ENCODE measurements at regions not wholly inside any gene's neighbourhood (a gene's known extent, or its start where the extent isn't known, plus 50 kb on each side); places are given as distances from the start of the nearest gene placed in this dataset.
"Not testable (repeated sequence)": the region's sequence is repeated elsewhere in the genome, so short reads cannot be mapped to it uniquely, and the experiment has no call there.

- H3K27me3 ChIP-seq (ENCODE audit: insufficient read depth, low read length, poor library complexity, severe bottlenecking), result no peaks in the 10 kb centered on the region
- H3K36me3 Mint-ChIP-seq, result no peaks in the 10 kb centered on the region
- H3K9me3 Mint-ChIP-seq, result peaks cover 0 to 2% (median 0%) of the 10 kb centered on the region in 5 donors
- H3K27ac Mint-ChIP-seq, result no peak overlapping the region
- H3K27ac ChIP-seq (ENCODE audit: low read depth, low read length), result no peak overlapping the region
- DNase-seq, result no peak
- H3K4me3 ChIP-seq (ENCODE audit: low read length), result no peak overlapping the region
- H3K9me3 ChIP-seq (ENCODE audit: low read length), result no peaks in the 10 kb centered on the region
- H3K4me3 Mint-ChIP-seq, result no peak overlapping the region
- CTCF ChIA-PET, result no interaction called here
- no peaks in the 10 kb centered on the region for H3K4me1 Mint-ChIP-seq
- peaks cover 1 to 10% of the 10 kb centered on the region in 2 donors for H3K27me3 Mint-ChIP-seq
- no peaks in the 10 kb centered on the region for H3K4me1 ChIP-seq (ENCODE audit: insufficient read depth, low read length)
- POLR2A ChIA-PET, result no interaction called here
- H3K36me3 ChIP-seq (ENCODE audit: insufficient read depth, low read length), result no peaks in the 10 kb centered on the region
Observed at GRCh38 chr4:140227286-140227685, 73.3 kb upstream of the MAML3 start.

- H3K4me1 Mint-ChIP-seq, result no peaks in the 10 kb centered on the region
- H3K36me3 Mint-ChIP-seq, result no peaks in the 10 kb centered on the region
- H3K4me3 Mint-ChIP-seq, result no peak overlapping the region
- no peak overlapping the region for H3K27ac Mint-ChIP-seq
- H3K36me3 ChIP-seq (ENCODE audit: insufficient read depth, low read length), result no peaks in the 10 kb centered on the region
- no peak overlapping the region for H3K4me3 ChIP-seq (ENCODE audit: low read length)
- H3K9me3 ChIP-seq (ENCODE audit: low read length), result no peaks in the 10 kb centered on the region
- H3K27me3 ChIP-seq (ENCODE audit: insufficient read depth, low read length, poor library complexity, severe bottlenecking), result no peaks in the 10 kb centered on the region
- DNase-seq, result no peak
- no peaks in the 10 kb centered on the region for H3K4me1 ChIP-seq (ENCODE audit: insufficient read depth, low read length)
- CTCF ChIA-PET, result no interaction called here
- POLR2A ChIA-PET, result no interaction called here
- no peaks in the 10 kb centered on the region for H3K9me3 Mint-ChIP-seq
- peaks cover 5 to 11% of the 10 kb centered on the region in 2 donors for H3K27me3 Mint-ChIP-seq
- H3K27ac ChIP-seq (ENCODE audit: low read depth, low read length), result no peak overlapping the region
Observed at GRCh38 chr4:140223056-140223810, 69.2 kb upstream of the MAML3 start.

- Histone ChIP-seq H3K9me3 (ENCODE audit: low read length) (no peaks in the 10 kb centered on the region), H3K36me3 (ENCODE audit: insufficient read depth, low read length) (no peaks in the 10 kb centered on the region), H3K27me3 (ENCODE audit: insufficient read depth, low read length, poor library complexity, severe bottlenecking) (no peaks in the 10 kb centered on the region), H3K27ac (ENCODE audit: low read depth, low read length) (no peak overlapping the region), H3K4me3 (ENCODE audit: low read length) (no peak overlapping the region), H3K4me1 (ENCODE audit: insufficient read depth, low read length) (no peaks in the 10 kb centered on the region)
- H3K4me3 Mint-ChIP-seq, result no peak overlapping the region
- H3K27me3 Mint-ChIP-seq, result peaks cover 5 to 11% of the 10 kb centered on the region in 2 donors
- H3K27ac Mint-ChIP-seq, result no peak overlapping the region
- no peak for DNase-seq
- no peaks in the 10 kb centered on the region for H3K4me1 Mint-ChIP-seq
- no peaks in the 10 kb centered on the region for H3K36me3 Mint-ChIP-seq
- ChIA-PET POLR2A (no interaction called here), CTCF (interaction anchor here (1.3 kb wide), 1 partner anchor 30 kb away, joined by 3 read pairs; no protein-coding TSS in a partner anchor)
- H3K9me3 Mint-ChIP-seq, result no peaks in the 10 kb centered on the region
Observed at GRCh38 chr4:140222171-140222570, 68.2 kb upstream of the MAML3 start.

- ChIA-PET POLR2A (no interaction called here), CTCF (no interaction called here)
- no peak overlapping the region for H3K27ac ChIP-seq (ENCODE audit: low read depth, low read length)
- Mint-ChIP-seq H3K9me3 (no peaks in the 10 kb centered on the region), H3K4me1 (no peaks in the 10 kb centered on the region), H3K4me3 (no peak overlapping the region), H3K27ac (no peak overlapping the region), H3K27me3 (peaks cover 5 to 14% of the 10 kb centered on the region in 2 donors), H3K36me3 (no peaks in the 10 kb centered on the region)
- H3K36me3 ChIP-seq (ENCODE audit: insufficient read depth, low read length), result no peaks in the 10 kb centered on the region
- no peak overlapping the region for H3K4me3 ChIP-seq (ENCODE audit: low read length)
- H3K9me3 ChIP-seq (ENCODE audit: low read length), result no peaks in the 10 kb centered on the region
- no peak for DNase-seq
- H3K27me3 ChIP-seq (ENCODE audit: insufficient read depth, low read length, poor library complexity, severe bottlenecking), result no peaks in the 10 kb centered on the region
- H3K4me1 ChIP-seq (ENCODE audit: insufficient read depth, low read length), result no peaks in the 10 kb centered on the region
Observed at GRCh38 chr4:140220058-140220457, 66.1 kb upstream of the MAML3 start.

- Histone ChIP-seq H3K4me3 (ENCODE audit: low read length) (no peak overlapping the region), H3K27me3 (ENCODE audit: insufficient read depth, low read length, poor library complexity, severe bottlenecking) (no peaks in the 10 kb centered on the region), H3K36me3 (ENCODE audit: insufficient read depth, low read length) (no peaks in the 10 kb centered on the region), H3K27ac (ENCODE audit: low read depth, low read length) (no peak overlapping the region), H3K9me3 (ENCODE audit: low read length) (no peaks in the 10 kb centered on the region), H3K4me1 (ENCODE audit: insufficient read depth, low read length) (no peaks in the 10 kb centered on the region)
- Mint-ChIP-seq H3K4me3 (no peak overlapping the region), H3K36me3 (no peaks in the 10 kb centered on the region), H3K4me1 (no peaks in the 10 kb centered on the region), H3K27me3 (peaks cover 5 to 19% of the 10 kb centered on the region in 2 donors), H3K27ac (no peak overlapping the region), H3K9me3 (no peaks in the 10 kb centered on the region)
- DNase-seq, result no peak
- CTCF ChIA-PET, result no interaction called here
- POLR2A ChIA-PET, result no interaction called here
Observed at GRCh38 chr4:140219567-140219966, 65.6 kb upstream of the MAML3 start.

- H3K4me1 ChIP-seq (ENCODE audit: insufficient read depth, low read length); CTCF ChIA-PET; H3K9me3 ChIP-seq (ENCODE audit: low read length); H3K9me3 Mint-ChIP-seq; DNase-seq; H3K27ac ChIP-seq (ENCODE audit: low read depth, low read length); POLR2A ChIA-PET; H3K27me3 ChIP-seq (ENCODE audit: insufficient read depth, low read length, poor library complexity, severe bottlenecking); H3K36me3 Mint-ChIP-seq; H3K27ac Mint-ChIP-seq; H3K4me1 Mint-ChIP-seq; H3K4me3 Mint-ChIP-seq; H3K4me3 ChIP-seq (ENCODE audit: low read length); H3K36me3 ChIP-seq (ENCODE audit: insufficient read depth, low read length): not testable (repeated sequence)
- H3K27me3 Mint-ChIP-seq, result peaks cover 5 to 20% of the 10 kb centered on the region in 2 donors
Observed at GRCh38 chr4:140219070-140219469, 65.1 kb upstream of the MAML3 start.

GRCh38 chr4:140213749-140214148 lies 59.8 kb upstream of the MAML3 start:
- Mint-ChIP-seq H3K4me3 (no peak overlapping the region), H3K27me3 (peaks cover 3 to 9% of the 10 kb centered on the region in 2 donors), H3K9me3 (peaks cover 0 to 5% (median 0%) of the 10 kb centered on the region in 5 donors), H3K27ac (no peak overlapping the region), H3K4me1 (no peaks in the 10 kb centered on the region), H3K36me3 (no peaks in the 10 kb centered on the region)
- ChIA-PET CTCF (no interaction called here), POLR2A (no interaction called here)
- Histone ChIP-seq H3K4me3 (ENCODE audit: low read length) (no peak overlapping the region), H3K27ac (ENCODE audit: low read depth, low read length) (no peak overlapping the region), H3K4me1 (ENCODE audit: insufficient read depth, low read length) (no peaks in the 10 kb centered on the region), H3K27me3 (ENCODE audit: insufficient read depth, low read length, poor library complexity, severe bottlenecking) (no peaks in the 10 kb centered on the region), H3K9me3 (ENCODE audit: low read length) (no peaks in the 10 kb centered on the region), H3K36me3 (ENCODE audit: insufficient read depth, low read length) (no peaks in the 10 kb centered on the region)
- no peak for DNase-seq

GRCh38 chr4:140213116-140213515 lies 59.1 kb upstream of the MAML3 start:
- no peaks in the 10 kb centered on the region for H3K36me3 ChIP-seq (ENCODE audit: insufficient read depth, low read length)
- no peak overlapping the region for H3K4me3 ChIP-seq (ENCODE audit: low read length)
- no peak for DNase-seq
- no peak overlapping the region for H3K27ac Mint-ChIP-seq
- H3K36me3 Mint-ChIP-seq, result no peaks in the 10 kb centered on the region
- H3K4me3 Mint-ChIP-seq, result no peak overlapping the region
- no peaks in the 10 kb centered on the region for H3K27me3 ChIP-seq (ENCODE audit: insufficient read depth, low read length, poor library complexity, severe bottlenecking)
- H3K9me3 Mint-ChIP-seq, result peaks cover 0 to 5% (median 0%) of the 10 kb centered on the region in 5 donors
- no peaks in the 10 kb centered on the region for H3K4me1 ChIP-seq (ENCODE audit: insufficient read depth, low read length)
- H3K27ac ChIP-seq (ENCODE audit: low read depth, low read length), result no peak overlapping the region
- no peaks in the 10 kb centered on the region for H3K4me1 Mint-ChIP-seq
- ChIA-PET CTCF (no interaction called here), POLR2A (no interaction called here)
- peaks cover 3 to 9% of the 10 kb centered on the region in 2 donors for H3K27me3 Mint-ChIP-seq
- no peaks in the 10 kb centered on the region for H3K9me3 ChIP-seq (ENCODE audit: low read length)
